MG63 (cell line): ENCODE measurements at regions not wholly inside any gene's neighbourhood (a gene's known extent, or its start where the extent isn't known, plus 50 kb on each side); places are given as distances from the start of the nearest gene placed in this dataset.

Experiments
- DNase-seq: peaks from one replicate; pipeline ENCODE4 v3.0.0-alpha.2; 2020
- H3K27me3 ChIP-seq: fragments of 250-450 bp; sonication (Bioruptor Pico); 2 replicates; pipeline ENCODE4 v1.5.1; 2020; ENCODE audit warnings: mild to moderate bottlenecking, moderate library complexity
- H3K36me3 ChIP-seq: fragments of 250-450 bp; sonication (Bioruptor Pico); 2 replicates; pipeline ENCODE4 v1.5.1; 2020; ENCODE audit warnings: mild to moderate bottlenecking, moderate library complexity
- H3K4me3 ChIP-seq: fragments of 250-450 bp; sonication (Bioruptor Pico); 2 replicates; pipeline ENCODE4 v1.5.1; 2020; ENCODE audit warnings: mild to moderate bottlenecking, moderate library complexity
- H3K9me3 ChIP-seq: fragments of 250-450 bp; sonication (Bioruptor Pico); 2 replicates; pipeline ENCODE4 v1.5.1; 2020; ENCODE audit warnings: mild to moderate bottlenecking, moderate library complexity

GRCh38 chr21:35377505-35378090 lies 328.5 kb upstream of the RUNX1 start:
- Histone ChIP-seq H3K36me3 (no peaks in the 10 kb centered on the region), H3K4me3 (no peak overlapping the region), H3K27me3 (no peaks in the 10 kb centered on the region), H3K9me3 (no peaks in the 10 kb centered on the region)
- peak; percentile 5 for DNase-seq

DNA sequence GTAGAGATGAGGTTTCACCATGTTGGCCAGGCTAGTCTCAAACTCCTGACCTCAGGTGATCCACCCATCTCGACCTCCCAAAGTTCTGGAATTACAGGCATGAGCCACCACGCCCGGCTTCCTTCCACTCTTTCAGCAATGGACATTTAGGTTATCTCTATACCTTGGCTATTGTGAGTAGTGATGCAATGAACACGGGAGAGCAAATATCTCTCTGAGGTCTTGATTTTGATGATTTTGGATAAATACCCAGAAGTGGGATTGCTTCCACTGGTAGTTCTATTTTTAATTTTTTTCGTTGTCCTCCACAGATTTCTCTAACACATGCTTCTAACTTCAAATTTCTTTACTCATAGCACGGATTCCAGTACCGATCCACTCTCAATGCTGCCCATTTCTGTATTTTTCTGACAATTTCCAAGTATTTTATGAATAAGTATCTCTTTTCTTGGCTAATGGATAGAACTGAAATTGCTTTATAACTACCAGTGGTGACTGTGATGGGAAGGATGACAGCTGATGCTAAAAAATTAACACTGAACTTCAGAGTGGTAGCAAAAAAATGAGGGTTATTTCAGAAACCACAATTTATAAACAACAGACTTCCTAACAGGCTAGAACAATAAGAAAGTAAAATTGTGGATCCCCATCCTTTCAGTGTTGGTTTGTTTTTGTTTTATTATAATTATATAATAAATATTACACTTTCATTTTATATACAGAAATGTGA lies 327.5 kb upstream of the RUNX1 start:
- Histone ChIP-seq H3K9me3 (no peaks in the 10 kb centered on the region), H3K36me3 (no peaks in the 10 kb centered on the region), H3K4me3 (no peak overlapping the region), H3K27me3 (no peaks in the 10 kb centered on the region)
- no peak for DNase-seq

- Histone ChIP-seq H3K9me3 (no peaks in the 10 kb centered on the region), H3K36me3 (no peaks in the 10 kb centered on the region), H3K27me3 (no peaks in the 10 kb centered on the region), H3K4me3 (no peak overlapping the region)
- peak; percentile 38 for DNase-seq
Observed at GRCh38 chr21:35375115-35375514, 326.0 kb upstream of the RUNX1 start.

- Histone ChIP-seq H3K4me3 (no peak overlapping the region), H3K36me3 (no peaks in the 10 kb centered on the region), H3K9me3 (no peaks in the 10 kb centered on the region), H3K27me3 (no peaks in the 10 kb centered on the region)
- DNase-seq = no peak
Observed at GRCh38 chr21:35373998-35374397, 324.9 kb upstream of the RUNX1 start.

GRCh38 chr21:35372201-35372600 lies 323.1 kb upstream of the RUNX1 start:
- H3K9me3 ChIP-seq = no peaks in the 10 kb centered on the region
- DNase-seq = no peak
- H3K36me3 ChIP-seq = no peaks in the 10 kb centered on the region
- H3K4me3 ChIP-seq = no peak overlapping the region
- no peaks in the 10 kb centered on the region for H3K27me3 ChIP-seq

DNA sequence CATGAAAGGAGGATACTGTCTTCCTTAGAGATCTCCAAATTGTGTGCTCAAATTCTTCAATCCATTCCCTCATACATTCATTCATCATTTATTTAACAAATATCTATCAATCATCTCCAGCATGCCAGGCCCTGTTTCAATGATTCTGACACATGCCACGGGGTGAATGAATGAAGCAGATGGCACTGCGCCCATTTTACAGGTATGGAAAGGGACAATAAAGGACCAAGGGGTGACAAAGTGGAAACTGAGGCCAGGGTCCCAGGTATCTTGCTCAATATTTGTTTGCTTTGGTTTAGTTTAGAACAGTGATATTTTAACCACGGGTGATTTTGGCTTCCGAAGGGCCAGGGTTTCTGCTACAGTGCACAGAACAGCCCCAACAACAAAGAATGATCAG lies 321.6 kb upstream of the RUNX1 start:
- Histone ChIP-seq H3K36me3 (no peaks in the 10 kb centered on the region), H3K9me3 (no peaks in the 10 kb centered on the region), H3K27me3 (no peaks in the 10 kb centered on the region), H3K4me3 (no peak overlapping the region)
- no peak for DNase-seq

GRCh38 chr21:35370071-35370470 lies 321.0 kb upstream of the RUNX1 start:
- no peak overlapping the region for H3K4me3 ChIP-seq
- no peaks in the 10 kb centered on the region for H3K27me3 ChIP-seq
- H3K9me3 ChIP-seq = no peaks in the 10 kb centered on the region
- no peak for DNase-seq
- H3K36me3 ChIP-seq = no peaks in the 10 kb centered on the region

GRCh38 chr21:35368326-35368725 lies 319.2 kb upstream of the RUNX1 start:
- H3K9me3 ChIP-seq = no peaks in the 10 kb centered on the region
- no peaks in the 10 kb centered on the region for H3K36me3 ChIP-seq
- DNase-seq = no peak
- no peaks in the 10 kb centered on the region for H3K27me3 ChIP-seq
- no peak overlapping the region for H3K4me3 ChIP-seq

DNA sequence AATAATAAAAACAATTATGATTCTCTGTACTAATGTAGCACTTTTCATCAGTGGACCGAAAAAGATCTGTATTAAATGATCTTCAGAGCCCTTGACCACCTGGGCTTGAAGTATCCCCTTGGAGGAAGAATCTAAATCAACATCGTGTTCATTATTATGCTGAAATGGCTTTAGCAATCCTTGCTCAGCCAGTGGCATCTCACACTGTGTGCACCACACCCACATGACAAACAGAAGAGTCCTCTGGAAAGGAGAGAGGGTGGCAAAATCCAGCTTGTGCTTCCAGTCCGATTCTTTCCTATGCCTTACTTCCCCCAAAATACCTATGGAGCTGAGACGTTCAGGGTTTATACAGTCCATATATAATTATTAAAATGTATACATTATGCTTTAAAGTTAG lies 318.5 kb upstream of the RUNX1 start:
- Histone ChIP-seq H3K4me3 (no peak overlapping the region), H3K9me3 (no peaks in the 10 kb centered on the region), H3K27me3 (no peaks in the 10 kb centered on the region), H3K36me3 (no peaks in the 10 kb centered on the region)
- no peak for DNase-seq

- Histone ChIP-seq H3K36me3 (no peaks in the 10 kb centered on the region), H3K27me3 (no peaks in the 10 kb centered on the region), H3K9me3 (no peaks in the 10 kb centered on the region), H3K4me3 (no peak overlapping the region)
- DNase-seq = no peak
Observed at GRCh38 chr21:35366394-35367080, 317.4 kb upstream of the RUNX1 start.

DNA sequence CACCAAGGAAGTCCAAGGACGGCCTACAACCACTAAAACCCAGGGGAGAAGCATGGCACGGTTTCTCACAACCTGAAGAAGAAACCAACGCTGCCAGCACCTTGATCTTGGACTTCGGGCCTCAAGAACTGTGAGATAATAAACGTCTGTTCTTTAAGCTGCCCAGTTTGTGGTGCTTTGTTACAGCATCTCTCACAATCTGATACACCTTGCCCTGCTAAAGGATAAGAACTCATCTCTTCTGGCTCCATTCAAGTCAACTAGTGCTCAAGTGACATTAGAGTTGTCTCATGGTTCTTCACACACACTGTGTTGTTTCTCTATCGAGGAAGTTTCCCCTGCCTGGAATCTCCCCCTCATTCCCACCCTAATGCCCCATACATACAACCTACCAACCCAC lies 314.4 kb upstream of the RUNX1 start:
- no peaks in the 10 kb centered on the region for H3K27me3 ChIP-seq
- H3K4me3 ChIP-seq = no peak overlapping the region
- H3K36me3 ChIP-seq = no peaks in the 10 kb centered on the region

DNA sequence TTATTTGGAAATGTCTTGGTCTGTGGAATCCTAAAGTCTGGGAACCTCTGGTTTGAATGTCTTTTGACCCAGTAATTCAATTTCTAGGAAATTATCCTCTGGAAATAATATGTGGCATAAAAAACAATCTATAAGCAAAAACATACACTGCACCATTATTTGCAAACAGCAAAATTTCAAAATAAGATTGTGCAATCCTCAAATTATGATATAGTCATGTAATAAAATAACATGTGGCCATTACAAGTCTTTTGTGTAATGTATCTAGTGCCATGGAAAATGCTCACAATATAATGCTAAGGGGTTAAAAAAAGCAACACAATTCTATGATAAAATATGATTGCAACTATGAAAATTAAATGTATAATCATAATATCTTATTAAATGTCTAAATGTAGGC lies 312.9 kb upstream of the RUNX1 start:
- no peak for DNase-seq
- Histone ChIP-seq H3K36me3 (no peaks in the 10 kb centered on the region), H3K4me3 (no peak overlapping the region), H3K27me3 (no peaks in the 10 kb centered on the region), H3K9me3 (no peaks in the 10 kb centered on the region)

More for the DNA sequence above, 314.4 kb upstream of the RUNX1 start:
- no peaks in the 10 kb centered on the region for H3K9me3 ChIP-seq
- no peak for DNase-seq

GRCh38 chr21:35360870-35361570 lies 311.9 kb upstream of the RUNX1 start:
- Histone ChIP-seq H3K4me3 (no peak overlapping the region), H3K27me3 (no peaks in the 10 kb centered on the region), H3K9me3 (no peaks in the 10 kb centered on the region), H3K36me3 (no peaks in the 10 kb centered on the region)
- no peak for DNase-seq

- DNase-seq = no peak
- H3K9me3 ChIP-seq = no peaks in the 10 kb centered on the region
- H3K27me3 ChIP-seq = no peaks in the 10 kb centered on the region
- no peaks in the 10 kb centered on the region for H3K36me3 ChIP-seq
- H3K4me3 ChIP-seq = no peak overlapping the region
Observed at GRCh38 chr21:35359076-35359475, 310.0 kb upstream of the RUNX1 start.

DNA sequence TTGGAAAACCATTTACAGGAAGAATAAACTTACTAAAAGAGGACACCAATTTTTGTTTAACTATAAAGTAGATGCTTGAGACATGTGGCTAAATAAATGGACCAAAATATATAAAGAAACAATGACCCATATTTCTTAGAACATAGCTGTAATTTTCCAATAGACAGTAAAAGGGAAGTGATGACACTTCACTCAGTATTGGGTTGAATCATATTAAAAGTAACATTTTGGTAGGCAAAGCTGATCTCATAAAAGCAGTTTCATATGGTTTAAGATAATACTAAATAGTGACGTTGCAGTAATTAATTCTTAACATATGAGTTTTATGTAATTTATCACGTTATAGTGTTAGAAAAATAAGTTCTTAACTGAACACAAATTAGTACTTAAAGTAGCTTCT lies 308.9 kb upstream of the RUNX1 start:
- H3K36me3 ChIP-seq = no peaks in the 10 kb centered on the region
- no peak for DNase-seq
- no peaks in the 10 kb centered on the region for H3K9me3 ChIP-seq
- no peak overlapping the region for H3K4me3 ChIP-seq
- no peaks in the 10 kb centered on the region for H3K27me3 ChIP-seq

DNA sequence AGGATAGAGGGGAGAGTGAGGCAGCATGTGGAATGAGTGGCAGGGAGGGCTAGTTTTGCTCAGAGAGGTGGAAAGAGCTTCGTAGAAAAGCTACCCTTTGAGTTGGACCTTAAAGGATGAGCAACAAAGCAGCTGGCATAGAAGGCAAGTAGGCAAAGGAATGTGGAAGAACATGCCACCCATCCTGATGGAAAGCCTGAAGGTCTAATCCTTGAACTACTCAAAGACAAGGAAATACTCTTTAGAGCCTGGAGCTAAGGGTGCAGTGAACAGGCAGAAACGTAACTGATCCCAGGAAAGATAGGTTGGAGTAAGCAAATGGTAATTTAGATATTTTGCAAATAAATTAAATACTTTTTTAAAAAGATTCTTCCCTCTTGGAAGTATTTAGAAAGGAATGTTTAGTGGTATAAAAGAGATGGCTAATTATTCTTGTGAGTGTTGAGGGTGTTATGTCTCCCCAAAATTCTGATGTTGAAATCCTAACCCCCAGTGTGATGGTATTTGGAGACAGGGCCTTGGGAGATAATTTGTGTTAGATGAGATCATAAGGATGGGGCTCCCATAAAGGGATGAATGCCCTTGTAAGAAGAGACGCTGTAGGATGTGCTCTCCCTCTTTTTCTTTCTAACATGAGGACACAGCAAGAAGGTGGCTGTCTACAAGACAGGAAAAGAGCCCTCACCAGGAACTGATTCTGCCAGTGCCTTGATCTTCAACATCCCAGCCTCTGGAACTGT lies 308.1 kb upstream of the RUNX1 start:
- H3K4me3 ChIP-seq = no peak overlapping the region
- no peaks in the 10 kb centered on the region for H3K9me3 ChIP-seq
- H3K36me3 ChIP-seq = no peaks in the 10 kb centered on the region
- no peak for DNase-seq
- H3K27me3 ChIP-seq = no peaks in the 10 kb centered on the region

GRCh38 chr21:35354078-35354477 lies 305.0 kb upstream of the RUNX1 start:
- H3K4me3 ChIP-seq = no peak overlapping the region
- no peaks in the 10 kb centered on the region for H3K9me3 ChIP-seq
- no peaks in the 10 kb centered on the region for H3K27me3 ChIP-seq
- DNase-seq = no peak
- no peaks in the 10 kb centered on the region for H3K36me3 ChIP-seq
